K562 (cell line): ENCODE measurements at regions not wholly inside any gene's neighbourhood (a gene's known extent, or its start where the extent isn't known, plus 50 kb on each side); places are given as distances from the start of the nearest gene placed in this dataset.

ENCODE experiments used
- POLR2A ChIP-seq: fragments of 450-650 bp; conservative IDR thresholded peaks from 2 replicates; pipeline ENCODE4 v1.6.1; 2016
- PRMT5 ChIP-seq: sonication (generic); formaldehyde crosslinking; IDR thresholded peaks from 2 replicates; pipeline ENCODE4 v1.5.0; 2020; ENCODE audit warnings: missing genetic modification reagents

GRCh38 chr19:41525989-41526388 is 50.0 kb upstream of the CEACAM21 start:
- TF ChIP-seq POLR2A, result no peak
- TF ChIP-seq PRMT5 (CRISPR knock-in tag), result no peak
